H1 (cell line): ENCODE measurements at regions not wholly inside any gene's neighbourhood (a gene's known extent, or its start where the extent isn't known, plus 50 kb on each side); places are given as distances from the start of the nearest gene placed in this dataset.

Source experiments
- ASH2L ChIP-seq: fragments of 200-600, 300-600 bp; sonication (generic); IDR thresholded peaks from one replicate; pipeline ENCODE4 v1.7.1; 2017; ENCODE audit warnings: low read length
- ATF2 ChIP-seq: IDR thresholded peaks from 2 replicates; pipeline ENCODE4 v1.6.1; 2012; ENCODE audit warnings: low read length, inconsistent platforms
- BCL11A ChIP-seq, 2 experiments: IDR thresholded peaks; one replicate each; pipeline ENCODE4 v1.6.1; 2011; ENCODE audit warnings: low read depth in 2 of 2, low read length in 2 of 2, mild to moderate bottlenecking in 2 of 2
- CTCF ChIP-seq, 3 experiments: IDR thresholded peaks; 1 replicate in 2 of 3; 2 replicates in 1 of 3; pipeline versions ENCODE4 v1.5.1 to v1.6.1; 2011; ENCODE audit warnings: low read length in 3 of 3, mild to moderate bottlenecking in 3 of 3, inconsistent platforms in 2 of 3, low read depth in 1 of 3, moderate library complexity in 1 of 3; ENCODE audit not compliant: insufficient read depth in 1 of 3; ENCODE audit errors: control extremely low read depth in 1 of 3
- EP300 ChIP-seq, 2 experiments: IDR thresholded peaks; 1 replicate in 1 of 2; 2 replicates in 1 of 2; pipeline ENCODE4 v1.6.1; 2011 to 2012; ENCODE audit warnings: low read depth in 2 of 2, low read length in 2 of 2, mild to moderate bottlenecking in 2 of 2, borderline replicate concordance in 1 of 2, inconsistent platforms in 1 of 2, moderate library complexity in 1 of 2
- GABPA ChIP-seq: IDR thresholded peaks from 2 replicates; pipeline ENCODE4 v1.6.1; 2011; ENCODE audit warnings: mild to moderate bottlenecking, low read length, moderate library complexity, borderline replicate concordance; ENCODE audit not compliant: insufficient read depth
- KDM1A ChIP-seq: fragments of 200-600, 300-600 bp; sonication (generic); IDR thresholded peaks from 2 replicates; pipeline ENCODE4 v1.7.1; 2016; ENCODE audit warnings: mild to moderate bottlenecking, low read length, borderline replicate concordance
- NANOG ChIP-seq: IDR thresholded peaks from 2 replicates; pipeline ENCODE4 v1.6.1; 2011; ENCODE audit warnings: low read length, low read depth, mild to moderate bottlenecking, inconsistent platforms; ENCODE audit not compliant: insufficient read depth, poor library complexity, severe bottlenecking
- POLR2A ChIP-seq, 2 experiments: IDR thresholded peaks; 1 replicate in 1 of 2; 2 replicates in 1 of 2; pipeline ENCODE4 v1.6.1; 2011; ENCODE audit warnings: low read depth in 2 of 2, low read length in 2 of 2, mild to moderate bottlenecking in 2 of 2; ENCODE audit errors: control extremely low read depth in 1 of 2
- RAD21 ChIP-seq, 2 experiments: IDR thresholded peaks in 1 of 2; conservative IDR thresholded peaks in 1 of 2; 2 replicates each; pipeline ENCODE4 v1.6.1; 2011; ENCODE audit warnings: low read depth in 2 of 2, low read length in 2 of 2, improper control_type of control experiment in 1 of 2, inconsistent platforms in 1 of 2, mild to moderate bottlenecking in 1 of 2, moderate library complexity in 1 of 2
- RBBP5 ChIP-seq: IDR thresholded peaks from 2 replicates; pipeline ENCODE4 v1.7.1; 2012; ENCODE audit warnings: low read depth, mild to moderate bottlenecking, inconsistent platforms, low read length, moderate library complexity, borderline replicate concordance
- SIN3A ChIP-seq, 2 experiments: IDR thresholded peaks in 1 of 2; conservative IDR thresholded peaks in 1 of 2; 2 replicates each; pipeline ENCODE4 v1.6.1; 2011 to 2012; ENCODE audit warnings: low read length in 2 of 2, improper control_type of control experiment in 1 of 2, low read depth in 1 of 2, mild to moderate bottlenecking in 1 of 2
- TAF1 ChIP-seq: IDR thresholded peaks from 2 replicates; pipeline ENCODE4 v1.6.1; 2011; ENCODE audit warnings: mild to moderate bottlenecking, low read depth, low read length
- TEAD4 ChIP-seq: IDR thresholded peaks from 2 replicates; pipeline ENCODE4 v1.6.1; 2012; ENCODE audit warnings: low read depth, low read length, inconsistent platforms, mixed read lengths

- no peak for TF ChIP-seq RAD21 (IDR thresholded peaks at IDR 0.05 in 1 of 2, conservative IDR thresholded peaks at IDR 0.05 in 1 of 2; ENCODE audit: low read depth in 2 of 2, low read length in 2 of 2)
- no peak for TF ChIP-seq CTCF (IDR thresholded peaks at IDR 0.05; ENCODE audit: control extremely low read depth in 1 of 3, insufficient read depth in 1 of 3, low read depth in 1 of 3, low read length in 3 of 3)
- TF ChIP-seq EP300 (IDR thresholded peaks at IDR 0.05; ENCODE audit: borderline replicate concordance in 1 of 2, low read depth in 2 of 2, low read length in 2 of 2), result no peak
- no peak for TF ChIP-seq ASH2L
- TF ChIP-seq TEAD4, result no peak
- no peak for TF ChIP-seq GABPA
- no peak for TF ChIP-seq SIN3A (conservative IDR thresholded peaks at IDR 0.05 in 1 of 2, IDR thresholded peaks at IDR 0.05 in 1 of 2; ENCODE audit: low read depth in 1 of 2, low read length in 2 of 2)
- TF ChIP-seq TAF1, result no peak
- no peak for TF ChIP-seq BCL11A (IDR thresholded peaks at IDR 0.05; ENCODE audit: low read depth in 2 of 2, low read length in 2 of 2)
- no peak for TF ChIP-seq NANOG
- no peak for TF ChIP-seq KDM1A
- no peak for TF ChIP-seq RBBP5
- no peak for TF ChIP-seq ATF2
- no peak for TF ChIP-seq POLR2A (IDR thresholded peaks at IDR 0.05; ENCODE audit: control extremely low read depth in 1 of 2, low read depth in 2 of 2, low read length in 2 of 2)
These were observed 420.7 kb downstream of the INSC start for GRCh38 chr11:15535414-15535813.
